ENCODE measurements at regions not wholly inside any gene's neighbourhood (a gene's known extent, or its start where the extent isn't known, plus 50 kb on each side); places are given as distances from the start of the nearest gene placed in this dataset.

GRCh38 chr5:126129431-126129830, 293.8 kb upstream of the GRAMD2B start (continued):
- TF ChIP-seq ELK1 (IDR thresholded peaks at IDR 0.05; ENCODE audit: low read depth, low read length) (no peak), SMC3 (IDR thresholded peaks at IDR 0.05) (no peak), KDM1A (IDR thresholded peaks at IDR 0.05; ENCODE audit: low read depth) (no peak)

- H3K4me3 ChIP-seq, result no peak overlapping the region
- H3K9me3 ChIP-seq, result no peaks in the 10 kb centered on the region
- ATAC-seq (no peak), FAIRE-seq (no peak), DNase-seq (ENCODE audit: low read depth in 1 of 2, low spot score in 1 of 2) (no peak)
- H3K4me1 ChIP-seq, result no peaks in the 10 kb centered on the region
- no peak overlapping the region for H3K27ac ChIP-seq
- 0% methylated on average over 1 of the region's 1 CpG for WGBS (ENCODE audit: missing lambda C conversion rate)
- no peak for TF ChIP-seq MAX (IDR thresholded peaks at IDR 0.05)
- no peak for TF ChIP-seq CBX2 (IDR thresholded peaks at IDR 0.05; ENCODE audit: borderline replicate concordance, low read depth)
- TF ChIP-seq EHMT2 (IDR thresholded peaks at IDR 0.05; ENCODE audit: low read depth), result no peak
- no peak for TF ChIP-seq ZFP36 (IDR thresholded peaks at IDR 0.05; ENCODE audit: borderline replicate concordance, partially characterized antibody)
- TF ChIP-seq RARB (CRISPR knock-in tag; IDR thresholded peaks at IDR 0.05), result no peak
- no peak for TF ChIP-seq FOXS1 (CRISPR knock-in tag; IDR thresholded peaks at IDR 0.05)
- no peak for TF ChIP-seq REST (IDR thresholded peaks at IDR 0.05)
- TF ChIP-seq ZSCAN20 (CRISPR knock-in tag; IDR thresholded peaks at IDR 0.05), result no peak
- TF ChIP-seq BCL3 (IDR thresholded peaks at IDR 0.05), result no peak
- H3K4me2 ChIP-seq, result no peak overlapping the region
- CTCF ChIA-PET, result no interaction called here
- POLR2A ChIA-PET, result no interaction called here
These were observed 289.8 kb upstream of the GRAMD2B start for GRCh38 chr5:126133424-126133823.

GRCh38 chr5:126137891-126138280, 285.3 kb upstream of the GRAMD2B start:
- TF ChIP-seq MAZ (IDR thresholded peaks at IDR 0.05; ENCODE audit: borderline replicate concordance, low read depth, low read length), result no peak
- no peak for TF ChIP-seq REST (IDR thresholded peaks at IDR 0.05)
- no peak for TF ChIP-seq SREBF2 (IDR thresholded peaks at IDR 0.05)
- TF ChIP-seq EP300 (IDR thresholded peaks at IDR 0.05), result no peak
- no peak for TF ChIP-seq ESRRA (IDR thresholded peaks at IDR 0.05; ENCODE audit: borderline replicate concordance, low read length)
- no peak for TF ChIP-seq USF2 (IDR thresholded peaks at IDR 0.05)
- Histone ChIP-seq H3K4me2 (no peak overlapping the region), H3K9me3 (no peaks in the 10 kb centered on the region), H3K4me1 (no peaks in the 10 kb centered on the region), H3K27ac (no peak overlapping the region), H3K4me3 (no peak overlapping the region)
- CTCF ChIA-PET, result no interaction called here
- WGBS (ENCODE audit: missing lambda C conversion rate), result 85% methylated on average over 2 of the region's 2 CpGs
- no peak for DNase-seq (ENCODE audit: low read depth in 1 of 2, low spot score in 1 of 2)
- FAIRE-seq, result no peak
- no peak for ATAC-seq
- POLR2A ChIA-PET, result no interaction called here
